Right lobe of liver (tissue), 6 donors: ENCODE measurements at regions not wholly inside any gene's neighbourhood (a gene's known extent, or its start where the extent isn't known, plus 50 kb on each side); places are given as distances from the start of the nearest gene placed in this dataset.
A peak's percentile ranks its signal among the peaks of the same experiment; 100 is the strongest.

ENCODE experiments used
- ATAC-seq, 4 donors: fragments of 200-7000 bp; cut with Tn5 transposase; one replicate each; pipeline ENCODE4 v1.9.1; 2020; ENCODE audit warnings: mild to moderate bottlenecking in 4 of 4, moderate library complexity in 4 of 4
- DNase-seq, 3 donors: peaks; one replicate each; pipeline ENCODE4 v3.0.0-alpha.2; 2020
- H3K27ac ChIP-seq, 3 donors: fragments of 200-600 bp; one replicate each; pipeline ENCODE4 v1.8.0; 2022
- H3K27me3 ChIP-seq, 2 donors: fragments of 200-600 bp; one replicate each; pipeline ENCODE4 v1.8.0; 2022
- H3K36me3 ChIP-seq, 4 donors: fragments of 200-600 bp; sonication (generic) in 1 of 4; one replicate each; pipeline versions ENCODE4 v1.5.1 to v1.8.0; 2017 to 2022; ENCODE audit warnings: control low read depth in 1 of 4
- H3K4me1 ChIP-seq, 4 donors: fragments of 200-600 bp; sonication (generic) in 1 of 4; one replicate each; pipeline versions ENCODE4 v1.5.1 to v1.8.0; 2017 to 2022; ENCODE audit warnings: control low read depth in 1 of 4
- H3K4me3 ChIP-seq, 3 donors: fragments of 200-600 bp; one replicate each; pipeline ENCODE4 v1.8.0; 2022
- H3K9me3 ChIP-seq, 4 donors: fragments of 200-600 bp; sonication (generic) in 1 of 4; one replicate each; pipeline versions ENCODE4 v1.5.1 to v1.8.0; 2017 to 2022; ENCODE audit warnings: control low read depth in 1 of 4
- POLR2A ChIP-seq: fragments of 450-650 bp; IDR thresholded peaks from one replicate; pipeline ENCODE4 v1.6.1; 2017; ENCODE audit warnings: antibody characterized with exemption, mild to moderate bottlenecking
- WGBS: methylation state at CpG from one replicate; pipeline ENCODE4 v1.1.6; 2018; ENCODE audit warnings: low coverage, low lambda C conversion rate; ENCODE audit not compliant: insufficient coverage; ENCODE audit errors: missing lambda C conversion rate; 5-methylcytosine and 5-hydroxymethylcytosine counted together
- intact Hi-C, 2 donors: fragments of 100-400 bp; cut with DNase I; formaldehyde crosslinking; loops; one replicate each; pipeline versions ENCODE4 v1.11.2 to v1.14.1; 2022
- TF ChIP-seq, protein P1 (sequence below), 4 donors: fragments of 200-600 bp in 3 of 4; fragments of 450-650 bp in 1 of 4; IDR thresholded peaks; one replicate each; pipeline versions ENCODE4 v1.5.1 to v1.8.0; 2016 to 2022; ENCODE audit warnings: antibody characterized with exemption in 4 of 4, mild to moderate bottlenecking in 2 of 4
- donor health status: DM: no; HTN: yes; CAD: no.
- donor health status: DM: no; HTN: no; CAD: no.
- donor health status: DM: no; HTN: no; CAD: no.
- donor health status: DM: no; HTN: yes; CAD: no.
- donor health status: DM: no; HTN: yes; CAD: no.

GRCh38 chr6:105759015-105759414 is 327.1 kb upstream of the PRDM1 start:
- no peaks in the 10 kb centered on the region for H3K27me3 ChIP-seq
- H3K27ac ChIP-seq = no peak overlapping the region
- H3K4me1 ChIP-seq = peaks cover 0 to 31% (median 14%) of the 10 kb centered on the region in 4 donors
- no peaks in the 10 kb centered on the region for H3K9me3 ChIP-seq
- DNase-seq (no peak), ATAC-seq (no peak)
- 82% methylated on average over 2 of the region's 2 CpGs for WGBS
- no peak for TF ChIP-seq POLR2A
- TF ChIP-seq, protein P1, sequence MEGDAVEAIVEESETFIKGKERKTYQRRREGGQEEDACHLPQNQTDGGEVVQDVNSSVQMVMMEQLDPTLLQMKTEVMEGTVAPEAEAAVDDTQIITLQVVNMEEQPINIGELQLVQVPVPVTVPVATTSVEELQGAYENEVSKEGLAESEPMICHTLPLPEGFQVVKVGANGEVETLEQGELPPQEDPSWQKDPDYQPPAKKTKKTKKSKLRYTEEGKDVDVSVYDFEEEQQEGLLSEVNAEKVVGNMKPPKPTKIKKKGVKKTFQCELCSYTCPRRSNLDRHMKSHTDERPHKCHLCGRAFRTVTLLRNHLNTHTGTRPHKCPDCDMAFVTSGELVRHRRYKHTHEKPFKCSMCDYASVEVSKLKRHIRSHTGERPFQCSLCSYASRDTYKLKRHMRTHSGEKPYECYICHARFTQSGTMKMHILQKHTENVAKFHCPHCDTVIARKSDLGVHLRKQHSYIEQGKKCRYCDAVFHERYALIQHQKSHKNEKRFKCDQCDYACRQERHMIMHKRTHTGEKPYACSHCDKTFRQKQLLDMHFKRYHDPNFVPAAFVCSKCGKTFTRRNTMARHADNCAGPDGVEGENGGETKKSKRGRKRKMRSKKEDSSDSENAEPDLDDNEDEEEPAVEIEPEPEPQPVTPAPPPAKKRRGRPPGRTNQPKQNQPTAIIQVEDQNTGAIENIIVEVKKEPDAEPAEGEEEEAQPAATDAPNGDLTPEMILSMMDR (IDR thresholded peaks at IDR 0.05) = no peak
- H3K4me3 ChIP-seq = no peak overlapping the region
- no peaks in the 10 kb centered on the region for H3K36me3 ChIP-seq
- intact Hi-C loops = no loop called here

DNA sequence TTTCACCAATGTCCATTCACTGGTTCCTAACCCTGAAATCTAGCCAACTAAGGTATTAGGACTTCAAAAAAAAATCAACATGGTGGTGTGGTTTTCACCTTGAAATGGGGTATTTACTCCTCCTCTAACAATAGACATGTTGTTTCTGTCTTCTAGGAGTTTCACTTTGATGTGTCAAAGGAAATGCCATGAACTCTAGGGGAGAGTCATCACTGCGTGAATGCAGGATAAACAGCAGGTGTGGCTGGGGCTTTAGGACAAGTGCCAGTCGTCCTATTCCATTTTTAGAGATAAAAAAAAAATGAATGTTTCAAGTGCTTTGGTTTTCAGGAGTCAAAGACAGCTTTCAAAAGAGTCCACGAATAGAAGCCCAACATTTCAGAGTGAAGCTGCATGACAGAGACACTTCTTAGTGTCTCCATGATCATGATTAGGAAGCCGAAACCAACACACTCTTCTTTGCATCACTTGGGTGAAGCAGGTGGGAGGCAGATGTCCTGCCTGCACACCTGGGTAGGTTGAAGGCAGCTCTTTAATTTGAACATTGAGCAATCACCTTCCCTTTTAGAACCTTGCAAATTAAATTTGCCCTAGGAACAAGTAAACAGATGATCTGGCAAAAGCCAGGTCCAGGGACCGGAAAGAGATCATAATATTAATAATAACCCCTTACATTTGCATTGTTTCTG is 328.5 kb upstream of the PRDM1 start:
- TF ChIP-seq, protein P1 (IDR thresholded peaks at IDR 0.05) = no peak
- TF ChIP-seq POLR2A = no peak
- intact Hi-C loops = no loop called here
- H3K4me3 ChIP-seq = no peak overlapping the region
- peak; percentile 65 to 76 (median 70) for ATAC-seq
- H3K27me3 ChIP-seq = no peaks in the 10 kb centered on the region
- no peaks in the 10 kb centered on the region for H3K9me3 ChIP-seq
- H3K27ac ChIP-seq = peak overlapping the region in 1 of 3 donors; percentile 15
- 52% methylated on average over 5 of the region's 5 CpGs for WGBS
- DNase-seq = no peak
- H3K36me3 ChIP-seq = no peaks in the 10 kb centered on the region
- H3K4me1 ChIP-seq = peaks cover 0 to 31% (median 14%) of the 10 kb centered on the region in 4 donors

- Histone ChIP-seq H3K27ac (no peak overlapping the region), H3K4me1 (peaks cover 0 to 18% (median 9%) of the 10 kb centered on the region in 4 donors), H3K36me3 (no peaks in the 10 kb centered on the region), H3K9me3 (no peaks in the 10 kb centered on the region), H3K4me3 (no peak overlapping the region), H3K27me3 (no peaks in the 10 kb centered on the region)
- no peak for TF ChIP-seq POLR2A
- DNase-seq (no peak), ATAC-seq (no peak)
- WGBS = 86% methylated on average over 3 of the region's 4 CpGs
- intact Hi-C loops = no loop called here
Measured at GRCh38 chr6:105755885-105756284, 330.3 kb upstream of the PRDM1 start.

- Histone ChIP-seq H3K4me1 (peaks cover 0 to 9% (median 3%) of the 10 kb centered on the region in 4 donors), H3K27ac (no peak overlapping the region), H3K36me3 (no peaks in the 10 kb centered on the region), H3K27me3 (no peaks in the 10 kb centered on the region), H3K4me3 (no peak overlapping the region), H3K9me3 (no peaks in the 10 kb centered on the region)
- 52% methylated on average over 6 of the region's 6 CpGs for WGBS
- TF ChIP-seq, protein P1 (IDR thresholded peaks at IDR 0.05) = no peak
- no peak for TF ChIP-seq POLR2A
- DNase-seq = no peak
- ATAC-seq = no peak
- intact Hi-C loops = no loop called here
Measured at GRCh38 chr6:105753620-105754211, 332.4 kb upstream of the PRDM1 start.

- H3K27ac ChIP-seq = no peak overlapping the region
Measured at GRCh38 chr6:105753207-105753606, 332.9 kb upstream of the PRDM1 start.

More at GRCh38 chr6:105753207-105753606, 332.9 kb upstream of the PRDM1 start:
- Histone ChIP-seq H3K9me3 (no peaks in the 10 kb centered on the region), H3K4me3 (no peak overlapping the region), H3K4me1 (peaks cover 0 to 9% (median 3%) of the 10 kb centered on the region in 4 donors), H3K27me3 (no peaks in the 10 kb centered on the region), H3K36me3 (no peaks in the 10 kb centered on the region)
- no peak for ATAC-seq
- WGBS = 84% methylated on average over 8 of the region's 8 CpGs
- DNase-seq = no peak
- TF ChIP-seq POLR2A = no peak
- intact Hi-C loops = no loop called here
